ENCODE measurements at regions not wholly inside any gene's neighbourhood (a gene's known extent, or its start where the extent isn't known, plus 50 kb on each side); places are given as distances from the start of the nearest gene placed in this dataset.

DNA sequence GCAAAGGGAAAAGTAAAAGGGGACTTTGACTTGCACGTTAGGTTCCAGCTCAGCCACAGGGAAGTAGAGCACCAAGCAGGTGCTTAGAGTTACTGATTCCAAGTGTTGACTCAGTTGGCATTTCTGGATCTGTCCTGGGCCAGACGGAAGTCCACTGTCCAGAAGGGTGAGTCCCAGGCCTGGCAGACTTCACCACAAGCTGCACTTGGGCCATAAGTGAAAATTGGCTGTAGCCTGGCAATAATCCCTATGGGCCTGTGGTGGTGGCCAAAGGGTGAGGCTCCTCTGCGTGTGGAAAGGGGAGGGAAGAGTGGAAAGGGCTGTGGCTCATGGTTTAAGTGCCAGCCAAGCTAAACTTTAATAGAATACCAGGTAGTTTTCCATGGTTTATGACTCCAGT, 121.5 kb downstream of the DTWD1 start:
- TF ChIP-seq, protein P1, sequence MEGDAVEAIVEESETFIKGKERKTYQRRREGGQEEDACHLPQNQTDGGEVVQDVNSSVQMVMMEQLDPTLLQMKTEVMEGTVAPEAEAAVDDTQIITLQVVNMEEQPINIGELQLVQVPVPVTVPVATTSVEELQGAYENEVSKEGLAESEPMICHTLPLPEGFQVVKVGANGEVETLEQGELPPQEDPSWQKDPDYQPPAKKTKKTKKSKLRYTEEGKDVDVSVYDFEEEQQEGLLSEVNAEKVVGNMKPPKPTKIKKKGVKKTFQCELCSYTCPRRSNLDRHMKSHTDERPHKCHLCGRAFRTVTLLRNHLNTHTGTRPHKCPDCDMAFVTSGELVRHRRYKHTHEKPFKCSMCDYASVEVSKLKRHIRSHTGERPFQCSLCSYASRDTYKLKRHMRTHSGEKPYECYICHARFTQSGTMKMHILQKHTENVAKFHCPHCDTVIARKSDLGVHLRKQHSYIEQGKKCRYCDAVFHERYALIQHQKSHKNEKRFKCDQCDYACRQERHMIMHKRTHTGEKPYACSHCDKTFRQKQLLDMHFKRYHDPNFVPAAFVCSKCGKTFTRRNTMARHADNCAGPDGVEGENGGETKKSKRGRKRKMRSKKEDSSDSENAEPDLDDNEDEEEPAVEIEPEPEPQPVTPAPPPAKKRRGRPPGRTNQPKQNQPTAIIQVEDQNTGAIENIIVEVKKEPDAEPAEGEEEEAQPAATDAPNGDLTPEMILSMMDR (conservative IDR thresholded peaks at IDR 0.05), result no peak
- TF ChIP-seq EZH2 (IDR thresholded peaks at IDR 0.05; ENCODE audit: low read depth), result no peak
